GM18909 (cell line): ENCODE measurements at regions not wholly inside any gene's neighbourhood (a gene's known extent, or its start where the extent isn't known, plus 50 kb on each side); places are given as distances from the start of the nearest gene placed in this dataset.
A peak's percentile ranks its signal among the peaks of the same experiment; 100 is the strongest.
"Not testable (repeated sequence)": the region's sequence is repeated elsewhere in the genome, so short reads cannot be mapped to it uniquely, and the experiment has no call there.

Experiments
- ATAC-seq: cut with Tn5 transposase; IDR thresholded peaks from one replicate; pipeline ENCODE4 v1.9.1; 2021; ENCODE audit warnings: mild to moderate bottlenecking; ENCODE audit not compliant: unreplicated experiment, poor library complexity

DNA sequence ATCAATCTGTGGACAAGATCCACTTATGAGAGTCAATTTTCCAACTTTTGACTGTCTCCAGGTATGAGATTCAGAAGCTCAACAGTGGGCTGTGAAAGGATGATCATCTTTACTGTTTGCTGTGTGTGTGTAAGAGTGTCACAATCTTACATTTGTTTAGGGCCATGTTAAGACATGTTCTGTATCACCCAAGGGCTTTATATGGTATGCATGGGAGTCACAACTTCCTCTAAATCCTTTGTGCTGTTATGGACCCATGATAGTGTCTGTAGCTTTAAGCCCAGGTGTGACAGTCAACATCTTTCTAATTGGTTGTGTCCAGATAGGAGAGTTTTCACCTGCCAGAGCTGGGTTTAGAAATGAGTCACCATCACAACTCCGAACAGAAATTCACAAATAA lies 70.2 kb downstream of the ZNF726 start:
- not testable (repeated sequence) for ATAC-seq

- no peak for ATAC-seq
These were observed 71.9 kb downstream of the ZNF726 start for GRCh38 chr19:23986623-23987022.

- ATAC-seq: no peak
These were observed 76.5 kb downstream of the ZNF726 start for GRCh38 chr19:23991170-23991569.

- ATAC-seq: no peak
These were observed 77.7 kb downstream of the ZNF726 start for GRCh38 chr19:23992348-23992747.

GRCh38 chr19:23993440-23993839 lies 78.8 kb downstream of the ZNF726 start:
- ATAC-seq: no peak

GRCh38 chr19:23996549-23996948 lies 81.9 kb downstream of the ZNF726 start:
- no peak for ATAC-seq

DNA sequence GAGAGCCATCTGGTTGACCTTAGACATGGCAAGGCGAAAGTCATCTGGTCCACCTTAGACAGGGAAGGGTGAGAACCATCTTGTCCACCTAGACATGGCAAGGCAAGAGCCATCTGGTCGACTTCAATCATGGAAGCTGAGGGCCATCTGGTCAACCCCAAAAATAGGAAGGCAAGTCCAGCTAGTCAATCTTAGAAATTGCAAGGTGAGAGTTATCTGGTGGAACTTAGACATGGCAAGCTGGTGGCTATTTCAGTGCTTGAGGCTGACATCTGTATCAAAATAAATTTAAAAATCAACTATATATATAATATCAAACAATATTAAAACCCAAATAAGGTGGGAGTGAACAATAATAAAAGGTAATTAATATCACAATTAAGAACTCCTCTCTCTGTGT lies 83.9 kb downstream of the ZNF726 start:
- no peak for ATAC-seq

GRCh38 chr19:23999821-24000610 lies 85.3 kb downstream of the ZNF726 start:
- no peak for ATAC-seq

GRCh38 chr19:24000656-24001055 lies 86.0 kb downstream of the ZNF726 start:
- no peak for ATAC-seq

DNA sequence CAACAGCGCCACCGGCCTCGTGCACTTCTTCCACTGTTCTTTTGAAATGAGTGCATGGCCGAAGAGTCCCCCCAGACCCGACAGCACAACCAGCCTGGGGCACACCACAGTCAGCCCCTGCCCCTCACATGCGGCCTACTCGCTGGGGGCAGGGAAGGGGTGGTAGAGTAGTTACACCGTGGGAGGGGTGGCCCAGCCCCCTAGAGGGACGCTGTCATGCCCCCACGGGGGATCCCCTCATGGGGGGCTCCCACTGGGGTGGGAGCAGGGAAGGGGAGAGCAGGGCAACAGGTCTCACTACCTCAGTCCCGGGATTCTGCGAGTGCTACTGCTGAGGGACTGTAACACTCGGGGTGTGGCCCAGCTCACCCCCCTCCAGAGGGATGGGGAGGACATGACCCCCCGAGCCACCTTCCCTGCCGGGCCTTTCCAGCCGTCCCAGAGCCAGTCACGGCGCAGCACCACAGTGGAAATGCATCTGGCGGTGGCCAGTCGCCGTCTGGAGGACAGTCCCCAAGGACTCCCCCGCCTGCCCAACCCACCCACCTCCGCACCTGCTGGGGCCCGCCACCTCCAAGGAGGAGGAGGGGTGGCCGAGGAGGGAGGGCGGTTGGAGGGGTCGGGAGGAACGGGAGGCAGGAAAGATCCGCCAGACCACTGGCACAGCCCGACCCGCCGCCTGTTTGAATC lies 84.6 kb upstream of the ZNF254 start:
- ATAC-seq: no peak

DNA sequence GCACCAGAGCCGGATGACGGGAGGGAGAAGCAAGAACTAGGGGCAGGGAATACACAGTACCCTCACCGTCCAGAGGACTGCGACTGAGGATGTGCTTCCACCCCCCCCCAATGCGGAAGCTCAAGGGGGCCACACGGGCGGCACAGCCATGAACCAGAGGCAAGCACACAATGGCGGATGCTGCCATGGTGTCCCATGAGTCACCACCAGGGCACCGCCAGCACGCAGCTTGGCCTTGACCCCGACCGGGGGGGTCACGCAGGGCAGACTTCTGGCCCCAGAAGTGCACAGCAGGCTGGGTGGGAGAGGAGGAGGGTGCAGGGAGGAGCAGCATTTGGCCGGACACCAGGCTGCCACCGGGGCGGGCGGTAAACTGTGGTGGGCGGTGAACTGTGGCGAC lies 83.5 kb upstream of the ZNF254 start:
- no peak for ATAC-seq

- ATAC-seq: no peak
These were observed 82.8 kb upstream of the ZNF254 start for GRCh38 chr19:24004166-24004565.

GRCh38 chr19:24029941-24030636 lies 56.9 kb upstream of the ZNF254 start:
- no peak for ATAC-seq

DNA sequence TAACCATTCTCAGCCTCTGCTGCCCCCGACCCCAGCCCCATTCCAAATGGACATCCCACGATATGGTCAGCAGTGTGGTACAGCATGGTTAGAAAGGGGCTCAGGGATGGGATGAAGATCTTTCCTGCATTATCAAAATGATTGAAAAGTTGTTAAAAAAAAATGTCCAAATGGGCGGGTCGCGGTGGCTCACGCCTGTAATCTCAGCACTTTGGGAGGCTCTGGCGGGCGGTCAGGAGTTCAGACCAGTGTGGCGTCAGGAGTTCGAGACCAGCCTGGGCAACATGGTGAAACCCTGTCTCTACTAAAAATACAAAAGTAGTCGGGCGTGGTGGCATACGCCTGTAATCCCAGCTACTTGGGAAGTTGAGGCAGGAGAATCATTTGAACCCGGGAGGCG lies 54.3 kb upstream of the ZNF254 start:
- ATAC-seq: no peak

DNA sequence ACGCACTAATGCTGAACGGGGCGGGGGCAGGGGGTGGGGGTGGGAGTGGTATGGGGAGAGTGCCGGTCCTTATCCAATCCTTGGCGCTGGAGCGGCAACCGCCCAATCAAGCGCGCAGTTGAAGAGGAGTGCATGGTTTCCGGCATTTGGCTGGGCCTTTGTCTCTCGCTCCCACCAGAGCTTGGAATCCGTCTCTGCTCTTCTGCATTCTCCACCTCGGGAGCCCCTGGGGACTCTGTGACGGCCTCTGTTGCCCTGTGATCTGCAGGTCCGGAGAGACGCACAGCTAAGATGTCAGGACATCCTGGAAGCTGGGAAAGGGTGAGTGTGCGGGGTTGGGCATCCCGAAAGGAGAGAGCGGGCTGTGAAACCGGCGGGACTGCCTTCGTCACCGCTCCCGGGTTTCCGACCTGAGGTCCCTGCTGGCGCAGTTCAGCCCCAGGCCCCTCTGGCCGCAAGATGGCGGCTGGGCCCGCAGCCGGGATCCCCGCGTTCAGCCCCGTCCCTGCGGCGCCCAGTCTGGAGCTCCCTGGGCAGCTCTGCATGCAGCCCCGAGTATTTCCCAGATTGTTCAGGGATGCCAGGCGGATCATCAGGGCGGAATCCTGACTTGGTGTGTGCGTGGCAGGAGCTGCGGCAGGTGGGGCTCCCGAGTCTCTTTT lies 53.6 kb upstream of the ZNF254 start:
- peak; percentile 97 for ATAC-seq

GRCh38 chr19:24033963-24034342 lies 53.0 kb upstream of the ZNF254 start:
- ATAC-seq: peak; percentile 28

DNA sequence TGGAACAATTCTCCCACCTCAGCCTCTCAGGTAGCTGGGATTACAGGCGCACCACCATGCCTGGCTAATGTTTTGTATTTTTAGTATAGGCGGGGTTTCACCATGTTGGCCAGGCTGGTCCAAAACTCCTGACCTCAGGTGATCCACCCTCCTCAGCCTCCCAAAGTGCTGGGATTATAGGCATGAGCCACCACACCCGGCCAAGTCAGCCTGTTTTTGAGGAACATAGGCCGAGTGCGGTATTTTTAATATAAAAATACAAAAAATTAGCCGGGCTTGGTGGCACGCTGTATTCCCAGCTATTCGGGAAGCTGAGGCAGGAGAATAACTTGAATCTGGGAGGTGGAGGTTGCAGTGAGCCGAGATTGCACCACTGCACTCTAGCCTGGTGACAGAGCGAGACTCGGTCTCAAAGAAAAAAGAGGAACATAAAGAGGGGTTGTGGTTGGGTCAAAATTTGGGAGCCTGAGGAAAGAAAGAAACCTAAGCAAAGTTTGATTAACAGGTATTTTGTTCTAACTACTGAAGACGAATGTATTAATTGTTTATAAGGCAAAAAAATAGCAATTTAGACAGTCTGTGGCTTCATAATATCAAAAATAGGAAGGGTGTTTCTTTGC lies 51.6 kb upstream of the ZNF254 start:
- not testable (repeated sequence) for ATAC-seq
